ENCODE measurements at regions not wholly inside any gene's neighbourhood (a gene's known extent, or its start where the extent isn't known, plus 50 kb on each side); places are given as distances from the start of the nearest gene placed in this dataset.

- DNase-seq = peak; percentile 74
These were observed 191.3 kb downstream of the MID1IP1 start for GRCh38 chrX:38992441-38993096.

- DNase-seq = no peak
These were observed 192.2 kb downstream of the MID1IP1 start for GRCh38 chrX:38993500-38993899.

- DNase-seq = no peak
These were observed 197.8 kb downstream of the MID1IP1 start for GRCh38 chrX:38999099-38999498.

GRCh38 chrX:38999967-39000745 is 198.9 kb downstream of the MID1IP1 start:
- DNase-seq = no peak

GRCh38 chrX:39000802-39001201 is 199.5 kb downstream of the MID1IP1 start:
- DNase-seq = no peak

GRCh38 chrX:39002466-39002865 is 201.2 kb downstream of the MID1IP1 start:
- no peak for DNase-seq

GRCh38 chrX:39008549-39008948 is 207.3 kb downstream of the MID1IP1 start:
- no peak for DNase-seq

GRCh38 chrX:39011454-39012221 is 210.4 kb downstream of the MID1IP1 start:
- no peak for DNase-seq

GRCh38 chrX:39012621-39013111 is 211.4 kb downstream of the MID1IP1 start:
- peak; percentile 14 for DNase-seq

GRCh38 chrX:39016556-39016955 is 215.3 kb downstream of the MID1IP1 start:
- DNase-seq = no peak

- DNase-seq = no peak
These were observed 215.8 kb downstream of the MID1IP1 start for GRCh38 chrX:39017077-39017476.

- no peak for DNase-seq
These were observed 216.5 kb downstream of the MID1IP1 start for GRCh38 chrX:39017716-39018115.

- DNase-seq = no peak
These were observed 217.3 kb downstream of the MID1IP1 start for GRCh38 chrX:39018541-39018940.

GRCh38 chrX:39019056-39019455 is 217.8 kb downstream of the MID1IP1 start:
- DNase-seq = peak; percentile 57

- no peak for DNase-seq
These were observed 218.9 kb downstream of the MID1IP1 start for GRCh38 chrX:39020051-39020669.

GRCh38 chrX:39022106-39022505 is 220.8 kb downstream of the MID1IP1 start:
- no peak for DNase-seq

- no peak for DNase-seq
These were observed 228.0 kb downstream of the MID1IP1 start for GRCh38 chrX:39029221-39029620.

GRCh38 chrX:39030636-39031035 is 229.4 kb downstream of the MID1IP1 start:
- no peak for DNase-seq

GRCh38 chrX:39039890-39040289 is 238.6 kb downstream of the MID1IP1 start:
- no peak for DNase-seq

- no peak for DNase-seq
These were observed 242.7 kb downstream of the MID1IP1 start for GRCh38 chrX:39043838-39044550.

- DNase-seq = no peak
These were observed 245.9 kb downstream of the MID1IP1 start for GRCh38 chrX:39047174-39047573.

GRCh38 chrX:39049975-39050374 is 248.7 kb downstream of the MID1IP1 start:
- DNase-seq = no peak
